ENCODE measurements at regions not wholly inside any gene's neighbourhood (a gene's known extent, or its start where the extent isn't known, plus 50 kb on each side); places are given as distances from the start of the nearest gene placed in this dataset.
"Not testable (repeated sequence)": the region's sequence is repeated elsewhere in the genome, so short reads cannot be mapped to it uniquely, and the experiment has no call there.

GRCh38 chr2:65952966-65953761, 481.8 kb upstream of the MEIS1 start:
- Mint-ChIP-seq H3K4me3 (no peak overlapping the region), H3K9me3 (no peaks in the 10 kb centered on the region), H3K4me1 (ENCODE audit: low read depth) (no peaks in the 10 kb centered on the region), H3K27ac (no peak overlapping the region), H3K36me3 (ENCODE audit: low read depth) (no peaks in the 10 kb centered on the region), H3K27me3 (no peaks in the 10 kb centered on the region)
- no peak for DNase-seq

DNA sequence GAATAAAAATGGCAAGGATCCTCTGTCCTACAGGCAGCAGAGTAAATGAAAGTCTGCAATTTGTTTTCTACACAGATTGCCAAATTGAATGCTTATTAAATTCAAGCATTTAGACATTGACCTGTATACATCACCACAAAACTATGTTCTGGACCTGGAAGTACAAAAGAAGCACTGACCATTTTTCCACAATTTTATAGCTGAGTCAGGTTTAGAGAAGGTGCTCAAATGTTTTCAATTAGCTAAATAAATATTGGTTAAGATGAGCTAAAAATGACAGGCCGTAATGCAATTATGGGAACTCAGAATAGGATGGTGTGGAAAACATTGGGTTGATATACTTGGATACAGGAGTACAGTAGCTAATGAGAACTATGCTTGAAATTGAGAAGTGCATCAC, 490.7 kb upstream of the MEIS1 start:
- Mint-ChIP-seq H3K36me3 (ENCODE audit: low read depth) (no peaks in the 10 kb centered on the region), H3K9me3 (peaks cover 4% of the 10 kb centered on the region), H3K27ac (no peak overlapping the region), H3K4me1 (ENCODE audit: low read depth) (no peaks in the 10 kb centered on the region), H3K27me3 (no peaks in the 10 kb centered on the region), H3K4me3 (no peak overlapping the region)
- no peak for DNase-seq

DNA sequence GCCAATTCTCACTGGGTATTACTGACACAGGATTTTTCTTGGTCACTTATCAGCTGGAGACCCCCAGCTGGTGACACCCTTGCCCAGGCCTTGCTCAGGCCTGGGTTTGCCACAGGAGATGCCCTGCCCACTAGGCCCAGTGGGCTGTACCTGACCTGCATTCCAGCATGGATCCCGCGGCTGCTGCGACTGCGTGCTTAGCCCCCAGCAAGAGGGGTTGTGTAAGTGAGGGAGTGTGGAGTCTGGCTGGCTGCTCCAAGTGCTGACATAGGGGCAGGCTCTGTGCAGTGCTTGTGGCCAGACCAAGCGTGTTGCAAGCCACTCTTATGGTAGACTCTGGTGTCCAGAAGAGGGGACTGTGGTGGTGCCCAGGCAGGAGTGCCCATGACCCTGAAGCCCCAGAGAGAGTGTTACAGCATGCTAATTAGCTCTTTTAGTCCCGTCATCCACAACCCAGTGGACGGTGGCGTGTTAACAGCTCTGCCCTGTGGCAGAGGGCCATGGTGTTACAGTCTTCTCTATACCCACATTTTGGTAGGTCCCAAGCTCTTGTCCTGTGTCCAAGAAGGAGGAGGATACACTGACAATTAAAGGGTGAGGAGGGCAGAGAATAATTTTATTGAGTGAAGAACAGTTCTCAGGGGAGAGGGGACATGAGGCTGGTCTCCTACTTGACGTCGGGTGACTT, 491.7 kb upstream of the MEIS1 start:
- Mint-ChIP-seq H3K4me3 (no peak overlapping the region), H3K36me3 (ENCODE audit: low read depth) (no peaks in the 10 kb centered on the region), H3K27me3 (no peaks in the 10 kb centered on the region), H3K4me1 (ENCODE audit: low read depth) (no peaks in the 10 kb centered on the region), H3K9me3 (peaks cover 4% of the 10 kb centered on the region), H3K27ac (no peak overlapping the region)
- DNase-seq = no peak

DNA sequence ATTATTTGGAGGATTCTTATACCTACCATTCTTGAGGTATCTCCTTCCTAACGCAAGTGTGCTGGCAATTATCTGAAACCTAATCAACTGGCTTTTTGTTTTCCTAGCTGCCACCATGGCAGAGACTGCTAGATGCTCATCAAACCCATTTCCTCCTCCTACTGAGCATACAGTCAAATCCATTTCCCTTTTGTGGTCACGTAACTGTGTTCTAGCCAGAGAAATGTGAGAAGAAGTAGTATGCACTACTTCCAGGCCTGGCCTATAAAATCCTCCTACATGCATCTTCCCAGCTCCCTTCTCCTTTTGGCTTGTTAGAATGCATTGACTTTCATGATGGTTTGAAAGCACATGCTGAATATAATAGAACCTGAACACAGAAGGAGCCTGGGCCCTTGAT, 494.1 kb upstream of the MEIS1 start:
- no peaks in the 10 kb centered on the region for H3K36me3 Mint-ChIP-seq (ENCODE audit: low read depth)
- peaks cover 4% of the 10 kb centered on the region for H3K9me3 Mint-ChIP-seq
- H3K27ac Mint-ChIP-seq = no peak overlapping the region
- DNase-seq = no peak
- no peaks in the 10 kb centered on the region for H3K27me3 Mint-ChIP-seq
- H3K4me3 Mint-ChIP-seq = no peak overlapping the region
- no peaks in the 10 kb centered on the region for H3K4me1 Mint-ChIP-seq (ENCODE audit: low read depth)

DNA sequence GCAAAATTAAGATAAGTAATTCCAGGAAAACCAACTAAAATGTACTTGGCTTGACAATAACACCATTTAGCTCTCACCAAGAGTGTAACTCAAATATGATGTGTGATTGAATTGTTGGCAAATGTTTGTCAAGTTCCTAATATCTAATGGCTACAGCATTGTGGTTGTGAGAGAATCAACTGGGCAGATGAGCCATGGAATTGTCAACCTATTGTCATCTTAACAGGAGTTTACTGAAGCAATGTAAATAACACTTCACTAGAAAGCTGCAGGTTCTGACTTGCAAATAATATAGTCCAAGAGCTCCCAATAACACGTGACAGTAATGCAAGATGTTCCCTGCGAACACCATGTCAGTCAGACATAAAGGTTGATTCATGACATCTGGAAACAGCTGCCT, 495.2 kb upstream of the MEIS1 start:
- H3K36me3 Mint-ChIP-seq (ENCODE audit: low read depth) = no peaks in the 10 kb centered on the region
- no peak for DNase-seq
- peaks cover 4% of the 10 kb centered on the region for H3K9me3 Mint-ChIP-seq
- no peak overlapping the region for H3K4me3 Mint-ChIP-seq
- H3K27ac Mint-ChIP-seq = no peak overlapping the region
- no peaks in the 10 kb centered on the region for H3K4me1 Mint-ChIP-seq (ENCODE audit: low read depth)
- no peaks in the 10 kb centered on the region for H3K27me3 Mint-ChIP-seq

- no peaks in the 10 kb centered on the region for H3K4me1 Mint-ChIP-seq (ENCODE audit: low read depth)
- no peaks in the 10 kb centered on the region for H3K36me3 Mint-ChIP-seq (ENCODE audit: low read depth)
- no peaks in the 10 kb centered on the region for H3K9me3 Mint-ChIP-seq
- no peak overlapping the region for H3K27ac Mint-ChIP-seq
- peaks cover 4% of the 10 kb centered on the region for H3K27me3 Mint-ChIP-seq
- H3K4me3 Mint-ChIP-seq = no peak overlapping the region
- DNase-seq = no peak
Observed at GRCh38 chr2:65937379-65938160, 497.4 kb upstream of the MEIS1 start.

- no peak overlapping the region for H3K4me3 Mint-ChIP-seq
- no peaks in the 10 kb centered on the region for H3K36me3 Mint-ChIP-seq (ENCODE audit: low read depth)
- no peaks in the 10 kb centered on the region for H3K4me1 Mint-ChIP-seq (ENCODE audit: low read depth)
- no peak overlapping the region for H3K27ac Mint-ChIP-seq
- peaks cover 2% of the 10 kb centered on the region for H3K9me3 Mint-ChIP-seq
- DNase-seq = no peak
- peaks cover 4% of the 10 kb centered on the region for H3K27me3 Mint-ChIP-seq
Observed at GRCh38 chr2:65934992-65935629, 499.8 kb upstream of the MEIS1 start.

- H3K27me3 Mint-ChIP-seq = peaks cover 4% of the 10 kb centered on the region
- no peaks in the 10 kb centered on the region for H3K36me3 Mint-ChIP-seq (ENCODE audit: low read depth)
- H3K27ac Mint-ChIP-seq = no peak overlapping the region
- H3K4me1 Mint-ChIP-seq (ENCODE audit: low read depth) = no peaks in the 10 kb centered on the region
- DNase-seq = no peak
- H3K4me3 Mint-ChIP-seq = no peak overlapping the region
- peaks cover 2% of the 10 kb centered on the region for H3K9me3 Mint-ChIP-seq
Observed at GRCh38 chr2:65932571-65932970, 500.2 kb upstream of the SPRED2 start.

- Mint-ChIP-seq H3K4me3 (no peak overlapping the region), H3K27me3 (peaks cover 4% of the 10 kb centered on the region), H3K36me3 (ENCODE audit: low read depth) (no peaks in the 10 kb centered on the region), H3K27ac (no peak overlapping the region), H3K9me3 (peaks cover 2% of the 10 kb centered on the region), H3K4me1 (ENCODE audit: low read depth) (no peaks in the 10 kb centered on the region)
- no peak for DNase-seq
Observed at GRCh38 chr2:65931056-65931455, 498.7 kb upstream of the SPRED2 start.

DNA sequence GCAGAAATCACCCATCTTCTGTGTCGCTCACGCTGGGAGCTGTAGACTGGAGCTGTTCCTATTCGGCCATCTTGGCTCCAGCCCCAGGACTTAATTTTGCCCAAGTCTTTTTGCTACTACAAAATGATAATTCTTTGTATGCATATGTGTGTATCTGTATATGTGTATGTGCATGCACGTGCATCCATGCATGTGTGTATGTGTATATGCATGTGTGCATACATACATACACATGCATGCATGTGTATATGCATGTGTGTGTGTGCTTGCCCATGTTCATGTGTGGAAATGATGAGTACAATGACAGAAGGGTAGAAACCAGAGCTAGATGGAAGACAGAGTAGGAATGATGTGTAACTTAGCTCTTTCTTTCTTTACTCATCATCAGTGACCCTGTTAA, 497.9 kb upstream of the SPRED2 start:
- H3K36me3 Mint-ChIP-seq (ENCODE audit: low read depth) = no peaks in the 10 kb centered on the region
- no peak overlapping the region for H3K27ac Mint-ChIP-seq
- peaks cover 4% of the 10 kb centered on the region for H3K27me3 Mint-ChIP-seq
- H3K4me1 Mint-ChIP-seq (ENCODE audit: low read depth) = no peaks in the 10 kb centered on the region
- H3K9me3 Mint-ChIP-seq = peaks cover 2% of the 10 kb centered on the region
- H3K4me3 Mint-ChIP-seq = no peak overlapping the region
- DNase-seq = no peak

DNA sequence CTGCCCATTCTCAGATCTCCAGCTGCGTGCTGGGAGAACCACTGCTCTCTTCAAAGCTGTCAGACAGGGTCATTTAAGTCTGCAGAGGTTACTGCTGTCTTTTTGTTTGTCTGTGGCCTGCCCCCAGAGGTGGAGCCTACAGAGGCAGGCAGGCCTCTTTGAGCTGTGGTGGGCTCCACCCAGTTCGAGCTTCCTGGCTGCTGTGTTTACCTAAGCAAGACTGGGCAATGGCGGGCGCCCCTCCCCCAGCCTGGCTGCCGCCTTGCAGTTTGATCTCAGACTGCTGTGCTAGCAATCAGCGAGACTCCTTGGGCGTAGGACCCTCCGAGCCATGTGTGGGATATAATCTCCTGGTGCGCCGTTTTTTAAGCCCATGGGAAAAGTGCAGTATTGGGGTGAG, 497.3 kb upstream of the SPRED2 start:
- DNase-seq = not testable (repeated sequence)

DNA sequence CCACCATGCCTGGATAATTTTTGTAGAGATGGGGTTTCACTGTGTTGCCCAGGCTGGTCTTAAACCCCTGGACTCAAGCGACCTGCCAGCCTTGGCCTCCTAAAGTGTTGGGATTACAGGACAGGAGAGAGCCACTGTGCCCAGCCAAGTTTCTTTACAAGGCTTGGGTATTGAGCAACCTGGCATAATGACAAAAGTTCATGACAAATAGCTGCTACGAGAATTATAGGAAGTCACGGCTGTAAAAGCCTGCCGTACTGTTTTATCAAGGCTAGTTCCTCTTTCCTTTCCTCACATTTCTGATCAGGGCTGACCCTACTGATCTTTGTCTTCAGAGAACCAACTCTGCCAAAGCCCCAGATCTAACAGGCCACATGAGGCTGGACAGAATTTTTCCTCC, 490.4 kb upstream of the SPRED2 start:
- Mint-ChIP-seq H3K27ac (no peak overlapping the region), H3K9me3 (peaks cover 2% of the 10 kb centered on the region), H3K27me3 (no peaks in the 10 kb centered on the region), H3K4me3 (no peak overlapping the region), H3K4me1 (ENCODE audit: low read depth) (no peaks in the 10 kb centered on the region), H3K36me3 (ENCODE audit: low read depth) (no peaks in the 10 kb centered on the region)
- DNase-seq = no peak

More for the DNA sequence above, 497.3 kb upstream of the SPRED2 start:
- not testable (repeated sequence) for H3K27ac Mint-ChIP-seq; H3K27me3 Mint-ChIP-seq; H3K4me3 Mint-ChIP-seq; H3K36me3 Mint-ChIP-seq (ENCODE audit: low read depth); H3K9me3 Mint-ChIP-seq; H3K4me1 Mint-ChIP-seq (ENCODE audit: low read depth)

DNA sequence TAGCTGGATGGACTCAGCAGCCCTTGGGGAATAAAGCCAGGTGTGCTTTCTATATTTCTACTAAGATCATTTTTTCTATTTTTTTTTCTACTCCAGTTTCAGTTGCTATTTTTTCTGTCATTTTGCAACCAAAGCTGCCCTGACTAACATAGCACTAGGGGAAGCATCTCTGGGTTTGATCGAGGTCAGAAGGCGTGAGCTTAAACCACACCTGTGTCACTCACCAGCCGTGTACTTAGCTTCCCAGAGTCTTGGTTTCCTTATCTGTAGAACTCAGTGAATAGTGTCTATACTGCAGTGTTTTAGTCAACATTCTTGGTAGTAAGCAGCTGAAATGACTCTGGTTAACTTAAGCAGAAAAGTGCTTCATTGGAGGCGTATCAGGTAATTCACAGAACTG, 489.6 kb upstream of the SPRED2 start:
- Mint-ChIP-seq H3K36me3 (ENCODE audit: low read depth) (no peaks in the 10 kb centered on the region), H3K27ac (no peak overlapping the region), H3K4me1 (ENCODE audit: low read depth) (no peaks in the 10 kb centered on the region), H3K9me3 (peaks cover 2% of the 10 kb centered on the region), H3K27me3 (no peaks in the 10 kb centered on the region), H3K4me3 (no peak overlapping the region)
- DNase-seq = no peak

DNA sequence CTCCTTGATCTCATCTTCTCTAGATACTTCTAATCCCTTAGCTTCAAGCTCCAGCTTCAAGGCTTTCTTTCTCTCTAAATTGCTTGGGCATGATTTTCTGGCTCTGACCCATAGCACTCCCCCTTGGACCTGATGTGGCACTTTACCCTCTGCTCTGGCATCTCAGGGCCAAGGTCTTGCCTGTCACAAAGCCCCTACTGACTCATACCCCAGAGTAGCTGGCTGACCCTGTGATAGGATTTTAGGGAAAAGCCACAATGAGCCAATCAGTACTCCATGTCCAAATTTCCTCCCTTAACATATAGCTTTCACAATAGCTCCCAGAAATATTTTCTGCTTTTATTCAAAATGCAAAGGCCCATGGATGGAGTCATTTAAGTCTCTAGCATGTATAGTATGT, 488.7 kb upstream of the SPRED2 start:
- Mint-ChIP-seq H3K27ac (no peak overlapping the region), H3K27me3 (no peaks in the 10 kb centered on the region), H3K4me3 (no peak overlapping the region), H3K4me1 (ENCODE audit: low read depth) (no peaks in the 10 kb centered on the region), H3K9me3 (peaks cover 2% of the 10 kb centered on the region), H3K36me3 (ENCODE audit: low read depth) (no peaks in the 10 kb centered on the region)
- DNase-seq = no peak

Measured in activated T-cell treated with anti-CD3 and anti-CD28 coated beads, Interleukin-2, amount 50 U/mL, for 24 hours (primary cell).